Gastrocnemius medialis (tissue), 4 donors: ENCODE measurements at regions not wholly inside any gene's neighbourhood (a gene's known extent, or its start where the extent isn't known, plus 50 kb on each side); places are given as distances from the start of the nearest gene placed in this dataset.

Experiments used
- CTCF ChIP-seq, 5 experiments: fragments of 450-650 bp in 3 of 5; fragments of 200-600 bp in 2 of 5; sonication (generic) in 2 of 5; IDR thresholded peaks in 4 of 5; conservative IDR thresholded peaks in 1 of 5; 1 replicate in 4 of 5; 2 replicates in 1 of 5; pipeline ENCODE4 v1.5.1; 2016 to 2019; ENCODE audit warnings: antibody characterized with exemption in 5 of 5, mild to moderate bottlenecking in 3 of 5, moderate library complexity in 3 of 5
- POLR2A ChIP-seq, 2 donors: fragments of 450-650 bp; IDR thresholded peaks; one replicate each; pipeline ENCODE4 v1.6.1; 2017; ENCODE audit warnings: antibody characterized with exemption in 2 of 2, mild to moderate bottlenecking in 2 of 2, moderate library complexity in 2 of 2

GRCh38 chr6:113359155-113360140 is 497.7 kb upstream of the MARCKS start:
- TF ChIP-seq POLR2A (IDR thresholded peaks at IDR 0.05) (no peak), CTCF (IDR thresholded peaks at IDR 0.05 in 4 of 5, conservative IDR thresholded peaks at IDR 0.05 in 1 of 5) (no peak)
